ENCODE measurements at regions not wholly inside any gene's neighbourhood (a gene's known extent, or its start where the extent isn't known, plus 50 kb on each side); places are given as distances from the start of the nearest gene placed in this dataset.

DNA sequence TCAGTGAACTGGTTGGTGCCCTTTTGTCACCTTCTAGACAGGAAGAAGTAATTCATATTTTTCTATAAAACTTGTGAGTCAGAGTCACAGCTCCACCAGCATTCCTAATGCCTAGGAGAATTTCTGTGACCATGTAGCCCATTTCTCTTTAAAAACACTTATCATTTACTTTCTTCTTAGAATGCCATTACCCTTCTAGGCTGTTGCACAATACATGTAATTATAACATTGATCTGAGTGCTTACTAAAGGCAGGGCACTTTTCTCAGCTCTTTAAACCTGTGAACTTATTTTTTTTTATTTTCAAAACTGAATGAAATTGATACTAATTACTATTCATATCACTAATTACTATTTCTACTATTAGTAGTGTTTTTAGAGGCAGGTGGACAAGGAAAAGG, 373.7 kb downstream of the TLE4 start:
- Histone ChIP-seq H3K23me2 (ENCODE audit: insufficient read length, low read depth, low read length, poor library complexity, severe bottlenecking) (no peaks in the 10 kb centered on the region), H2AK5ac (ENCODE audit: insufficient read length, low read length) (no peak overlapping the region), H4K20me1 (ENCODE audit: control insufficient read depth, insufficient read depth, insufficient read length) (no peaks in the 10 kb centered on the region), H3K27ac (ENCODE audit: insufficient read length, low read depth, low read length) (no peak overlapping the region), H2AFZ (ENCODE audit: low read length) (no peak overlapping the region), H2BK15ac (ENCODE audit: low read depth, low read length) (no peak overlapping the region), H3K4ac (ENCODE audit: low read depth, low read length) (no peak overlapping the region), H3K79me2 (ENCODE audit: insufficient read depth, low read length) (no peaks in the 10 kb centered on the region), H2BK12ac (ENCODE audit: insufficient read length, low read depth, low read length) (no peak overlapping the region), H3K56ac (ENCODE audit: insufficient read length, low read depth, low read length) (no peak overlapping the region), H3K4me1 (ENCODE audit: insufficient read depth, low read length) (no peaks in the 10 kb centered on the region), H3K4me2 (ENCODE audit: insufficient read depth, insufficient read length, low read length) (no peak overlapping the region), H2BK20ac (ENCODE audit: low read depth, low read length, poor library complexity, severe bottlenecking) (no peak overlapping the region), H4K91ac (ENCODE audit: insufficient read length, low read depth, low read length) (no peak overlapping the region), H3K18ac (ENCODE audit: insufficient read length, low read depth, low read length) (no peak overlapping the region), H3T11ph (ENCODE audit: low read length) (no peak overlapping the region), H3K27me3 (ENCODE audit: insufficient read depth, low read length) (no peaks in the 10 kb centered on the region), H3K9ac (ENCODE audit: extremely low read depth, insufficient read length, low read length) (no peak overlapping the region), H2BK120ac (ENCODE audit: low read depth, low read length, poor library complexity, severe bottlenecking) (no peak overlapping the region), H3K79me1 (ENCODE audit: insufficient read depth, low read depth, low read length, poor library complexity, severe bottlenecking) (no peaks in the 10 kb centered on the region), H3K23ac (ENCODE audit: insufficient read length, low read depth, low read length) (no peak overlapping the region), H4K5ac (ENCODE audit: insufficient read length, low read depth, low read length) (no peak overlapping the region), H3K9me3 (ENCODE audit: control insufficient read depth, low read depth, low read length) (no peaks in the 10 kb centered on the region), H3K14ac (ENCODE audit: insufficient read depth, low read length) (no peak overlapping the region), H2BK5ac (ENCODE audit: insufficient read length, low read length) (no peak overlapping the region), H4K8ac (replicated peaks; ENCODE audit: insufficient read length, low read depth, low read length) (no peak overlapping the region)
- Mint-ChIP-seq H3K27ac (no peak overlapping the region), H3K36me3 (ENCODE audit: insufficient read depth in 1 of 3, low read depth in 3 of 3) (no peaks in the 10 kb centered on the region), H3K9me3 (no peaks in the 10 kb centered on the region), H3K4me1 (no peaks in the 10 kb centered on the region; a peak in 1 of 4 replicates), H3K4me3 (no peak overlapping the region), H3K27me3 (ENCODE audit: low read depth) (no peaks in the 10 kb centered on the region; the same call in 1 of the 2 replicates)
- TF ChIP-seq, protein P1, sequence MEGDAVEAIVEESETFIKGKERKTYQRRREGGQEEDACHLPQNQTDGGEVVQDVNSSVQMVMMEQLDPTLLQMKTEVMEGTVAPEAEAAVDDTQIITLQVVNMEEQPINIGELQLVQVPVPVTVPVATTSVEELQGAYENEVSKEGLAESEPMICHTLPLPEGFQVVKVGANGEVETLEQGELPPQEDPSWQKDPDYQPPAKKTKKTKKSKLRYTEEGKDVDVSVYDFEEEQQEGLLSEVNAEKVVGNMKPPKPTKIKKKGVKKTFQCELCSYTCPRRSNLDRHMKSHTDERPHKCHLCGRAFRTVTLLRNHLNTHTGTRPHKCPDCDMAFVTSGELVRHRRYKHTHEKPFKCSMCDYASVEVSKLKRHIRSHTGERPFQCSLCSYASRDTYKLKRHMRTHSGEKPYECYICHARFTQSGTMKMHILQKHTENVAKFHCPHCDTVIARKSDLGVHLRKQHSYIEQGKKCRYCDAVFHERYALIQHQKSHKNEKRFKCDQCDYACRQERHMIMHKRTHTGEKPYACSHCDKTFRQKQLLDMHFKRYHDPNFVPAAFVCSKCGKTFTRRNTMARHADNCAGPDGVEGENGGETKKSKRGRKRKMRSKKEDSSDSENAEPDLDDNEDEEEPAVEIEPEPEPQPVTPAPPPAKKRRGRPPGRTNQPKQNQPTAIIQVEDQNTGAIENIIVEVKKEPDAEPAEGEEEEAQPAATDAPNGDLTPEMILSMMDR (conservative IDR thresholded peaks at IDR 0.05): no peak
- DNase-seq: no peak

All from H9 (cell line).